NCI-H524 (cell line): ENCODE measurements at regions not wholly inside any gene's neighbourhood (a gene's known extent, or its start where the extent isn't known, plus 50 kb on each side); places are given as distances from the start of the nearest gene placed in this dataset.

ENCODE experiments used
- DNase-seq, 2 experiments: peaks; one replicate each; lab custom pipeline; 2025; lab: John Stamatoyannopoulos, UW

GRCh38 chr22:34434371-34434770 is 514.1 kb upstream of the LARGE1 start:
- no peak for DNase-seq

- no peak for DNase-seq
These were observed 516.9 kb upstream of the LARGE1 start for GRCh38 chr22:34437140-34437539.

DNA sequence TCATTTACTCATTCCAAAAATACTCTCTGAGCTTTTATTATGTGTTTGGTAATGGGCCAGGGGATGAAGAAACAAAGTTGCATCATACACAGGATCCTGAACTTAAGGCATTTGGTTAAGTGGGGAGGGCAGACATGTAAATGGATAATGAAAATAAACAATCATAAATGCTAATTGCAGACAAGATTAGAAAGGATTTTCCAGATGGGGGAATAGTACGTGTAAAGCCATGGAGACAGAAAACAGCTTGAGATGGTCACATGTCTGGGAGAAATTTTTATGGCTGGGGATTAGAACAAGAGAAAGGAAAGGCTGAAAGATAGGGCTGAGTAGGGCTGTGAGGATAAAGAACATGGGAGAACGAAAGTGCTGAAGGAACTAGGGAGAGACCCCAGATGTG is 534.3 kb upstream of the LARGE1 start:
- DNase-seq, result peak; percentile 44 to 83

DNA sequence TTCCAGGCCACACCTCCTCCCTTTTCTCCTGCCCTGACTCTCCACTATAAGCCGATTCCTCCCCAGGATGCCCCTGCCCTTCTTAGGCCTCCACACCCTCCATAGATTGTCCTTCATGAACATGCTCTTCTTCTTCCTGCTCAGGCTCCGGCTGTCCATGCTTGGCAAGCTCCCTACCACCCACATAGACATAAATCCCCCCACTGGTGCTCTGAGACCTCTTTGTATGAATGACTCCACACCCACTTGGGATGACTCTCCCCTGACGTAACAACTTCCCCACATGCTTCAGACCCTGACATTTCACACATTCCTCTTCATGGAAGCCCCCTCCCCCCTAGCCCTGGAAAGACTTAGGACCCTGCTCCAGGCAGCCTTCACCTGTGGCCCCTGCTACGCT is 542.5 kb upstream of the LARGE1 start:
- DNase-seq, result no peak

DNA sequence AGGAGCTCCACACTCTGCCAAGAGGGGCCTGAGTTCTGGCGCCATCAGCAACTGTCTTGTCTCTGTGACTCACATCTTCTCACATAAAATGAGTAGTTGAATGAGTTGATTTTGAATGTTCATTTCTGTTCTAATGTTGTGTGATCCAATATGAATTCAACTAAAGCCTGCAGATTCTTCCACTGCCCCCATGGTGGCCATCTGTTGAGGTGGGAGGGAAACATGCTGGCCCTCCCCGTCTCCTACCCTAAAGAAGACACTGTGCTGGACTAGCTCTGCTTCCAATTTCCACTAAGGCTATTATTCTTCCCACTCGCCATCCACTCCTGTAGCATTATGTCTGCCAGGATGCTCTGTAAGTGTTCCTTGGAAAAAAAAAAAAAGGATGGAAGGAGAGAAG is 555.6 kb upstream of the LARGE1 start:
- DNase-seq, result no peak

- DNase-seq, result no peak
These were observed 556.5 kb upstream of the LARGE1 start for GRCh38 chr22:34476762-34477161.

DNA sequence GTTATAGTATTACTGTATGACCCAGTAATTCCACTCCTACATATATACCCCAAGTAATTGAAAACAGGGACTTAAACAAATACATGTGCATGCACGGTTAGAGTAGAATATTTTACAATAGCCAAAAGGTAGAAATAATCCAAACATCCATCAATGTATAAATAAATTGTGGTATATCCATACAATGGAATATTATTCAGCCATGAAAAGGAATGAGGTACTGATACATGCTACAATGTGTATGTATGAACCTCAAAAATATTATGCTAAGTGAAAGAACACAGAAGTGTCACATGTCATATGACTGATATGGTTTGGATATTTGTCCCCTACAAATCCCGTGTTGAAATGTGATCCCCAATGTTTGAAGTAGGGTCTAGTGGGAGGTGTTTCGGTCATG is 560.8 kb upstream of the LARGE1 start:
- DNase-seq, result no peak

DNA sequence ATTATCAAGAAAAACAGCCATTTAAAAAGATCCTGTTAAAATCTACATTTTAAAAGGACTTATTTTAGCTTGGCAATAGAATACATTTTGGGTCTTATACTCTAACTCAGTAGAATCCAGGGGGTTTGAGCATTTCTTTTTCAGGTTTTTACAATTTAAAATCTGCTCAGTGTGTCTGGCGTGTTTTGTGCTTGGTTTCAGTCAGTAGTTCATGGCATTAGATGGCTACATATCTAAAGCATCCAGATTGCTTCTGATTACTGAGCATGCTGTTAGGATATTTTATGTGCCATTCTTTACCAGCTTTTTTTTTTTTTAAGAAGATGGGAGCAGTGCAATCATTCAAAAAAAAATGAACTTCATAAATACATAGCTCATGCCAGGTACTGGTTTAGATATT is 566.1 kb upstream of the LARGE1 start:
- DNase-seq, result no peak

DNA sequence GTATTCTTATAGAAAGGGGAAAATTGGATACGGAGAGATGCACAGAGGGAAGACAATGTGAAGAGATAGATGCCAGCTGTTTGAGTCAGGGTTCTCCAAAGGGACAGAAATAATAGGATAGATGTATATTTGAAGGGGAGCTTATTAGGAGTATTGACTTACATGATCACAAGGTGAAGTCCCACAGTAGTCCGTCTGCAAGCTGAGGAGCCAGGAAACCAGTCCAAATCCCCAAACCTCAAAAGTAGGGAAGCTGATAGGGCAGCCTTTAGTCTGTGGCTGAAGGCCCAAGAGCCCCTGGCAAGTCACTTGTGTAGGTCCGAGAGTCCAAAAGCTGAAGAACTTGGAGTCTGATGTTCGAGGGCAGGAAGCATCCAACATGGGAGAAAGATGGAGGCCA is 569.6 kb upstream of the LARGE1 start:
- DNase-seq, result no peak

- DNase-seq, result no peak
These were observed 570.6 kb upstream of the LARGE1 start for GRCh38 chr22:34490886-34491285.

GRCh38 chr22:34493486-34493885 is 572.5 kb upstream of the ISX start:
- no peak for DNase-seq

DNA sequence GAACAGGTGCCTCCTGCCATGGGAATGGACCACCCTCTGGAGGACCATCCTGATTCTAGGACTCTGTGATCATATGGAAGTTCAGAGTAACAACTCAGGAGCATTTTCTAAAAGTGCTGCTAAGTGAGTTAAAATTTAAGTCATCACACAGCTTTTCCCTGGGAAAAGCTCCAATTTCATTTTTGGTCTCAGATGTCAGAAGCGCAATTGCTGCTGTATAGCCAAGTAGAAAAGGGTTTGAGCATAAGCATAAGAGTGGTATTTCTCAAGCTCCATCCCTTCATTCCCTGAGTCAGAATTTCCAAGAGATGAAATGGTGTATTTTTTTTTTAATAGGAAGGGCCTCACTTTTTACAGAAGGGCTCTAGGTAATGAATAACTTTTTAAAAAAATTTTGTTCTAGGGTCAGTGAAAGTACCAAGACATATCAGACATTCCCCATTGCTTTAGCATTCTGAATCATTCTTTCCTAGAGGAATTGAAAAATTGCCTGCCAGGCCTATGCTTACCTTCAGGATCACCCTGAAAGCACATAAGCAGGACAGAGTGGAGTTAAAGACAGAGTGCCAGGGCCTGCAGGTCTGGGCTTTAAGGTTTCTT is 564.5 kb upstream of the ISX start:
- no peak for DNase-seq

GRCh38 chr22:34502821-34503220 is 563.1 kb upstream of the ISX start:
- no peak for DNase-seq

- DNase-seq, result no peak
These were observed 557.2 kb upstream of the ISX start for GRCh38 chr22:34508797-34509196.

DNA sequence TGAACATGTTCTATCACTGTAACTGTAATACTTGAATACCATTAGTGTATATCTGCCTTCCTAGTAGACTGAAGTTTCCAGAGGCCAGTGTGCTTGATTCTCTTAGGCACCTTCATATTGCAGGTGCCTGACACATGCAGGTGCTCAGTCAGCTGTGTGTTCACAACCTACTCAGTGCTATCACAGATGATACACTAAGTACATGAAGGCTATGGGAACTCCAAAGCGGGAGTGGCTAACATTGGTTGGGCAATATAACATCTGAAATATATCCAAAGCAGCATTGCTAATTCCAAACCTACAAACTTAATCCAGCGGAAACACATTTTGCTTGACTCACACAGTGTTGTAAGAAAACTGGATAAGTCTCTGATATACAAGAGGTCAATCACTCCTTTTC is 539.3 kb upstream of the ISX start:
- no peak for DNase-seq

- DNase-seq, result no peak
These were observed 531.9 kb upstream of the ISX start for GRCh38 chr22:34534101-34534500.

- no peak for DNase-seq
These were observed 498.6 kb upstream of the ISX start for GRCh38 chr22:34567367-34567766.

DNA sequence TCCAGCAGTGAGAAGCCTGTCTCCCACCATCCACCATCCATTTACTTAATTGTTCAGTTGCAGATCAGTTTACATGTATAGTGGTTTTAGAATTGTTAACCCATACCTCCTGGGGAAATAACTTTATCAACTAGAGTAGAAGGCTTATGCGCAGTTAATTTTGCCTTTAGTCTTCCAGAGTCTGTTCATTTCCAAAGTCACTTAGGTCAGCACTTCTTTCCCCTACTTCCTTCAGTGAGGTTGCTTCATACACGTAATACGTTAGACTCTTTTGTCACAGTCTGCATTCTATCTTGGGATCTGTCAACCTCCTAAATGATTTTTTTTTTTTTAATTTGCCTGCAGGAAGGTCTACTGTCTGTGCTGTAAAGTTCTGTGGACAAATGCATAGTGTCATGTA is 495.6 kb upstream of the ISX start:
- no peak for DNase-seq

DNA sequence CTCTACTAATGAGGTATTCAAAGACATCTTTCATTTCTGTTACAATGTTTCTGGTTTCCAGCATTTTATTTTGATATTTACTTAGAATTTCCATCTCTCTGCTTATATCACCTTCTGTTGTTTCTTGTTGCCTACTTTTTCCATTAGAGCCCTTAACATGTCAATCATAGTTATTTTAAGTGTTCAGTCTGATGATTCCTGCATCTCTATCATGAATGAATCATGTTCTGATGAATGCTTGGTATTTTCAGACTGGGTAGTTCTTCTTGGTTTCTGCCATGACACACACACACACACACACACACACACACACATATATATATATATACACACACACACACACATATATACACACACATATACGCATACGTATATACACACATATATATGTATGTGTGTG is 486.4 kb upstream of the ISX start:
- DNase-seq, result no peak

DNA sequence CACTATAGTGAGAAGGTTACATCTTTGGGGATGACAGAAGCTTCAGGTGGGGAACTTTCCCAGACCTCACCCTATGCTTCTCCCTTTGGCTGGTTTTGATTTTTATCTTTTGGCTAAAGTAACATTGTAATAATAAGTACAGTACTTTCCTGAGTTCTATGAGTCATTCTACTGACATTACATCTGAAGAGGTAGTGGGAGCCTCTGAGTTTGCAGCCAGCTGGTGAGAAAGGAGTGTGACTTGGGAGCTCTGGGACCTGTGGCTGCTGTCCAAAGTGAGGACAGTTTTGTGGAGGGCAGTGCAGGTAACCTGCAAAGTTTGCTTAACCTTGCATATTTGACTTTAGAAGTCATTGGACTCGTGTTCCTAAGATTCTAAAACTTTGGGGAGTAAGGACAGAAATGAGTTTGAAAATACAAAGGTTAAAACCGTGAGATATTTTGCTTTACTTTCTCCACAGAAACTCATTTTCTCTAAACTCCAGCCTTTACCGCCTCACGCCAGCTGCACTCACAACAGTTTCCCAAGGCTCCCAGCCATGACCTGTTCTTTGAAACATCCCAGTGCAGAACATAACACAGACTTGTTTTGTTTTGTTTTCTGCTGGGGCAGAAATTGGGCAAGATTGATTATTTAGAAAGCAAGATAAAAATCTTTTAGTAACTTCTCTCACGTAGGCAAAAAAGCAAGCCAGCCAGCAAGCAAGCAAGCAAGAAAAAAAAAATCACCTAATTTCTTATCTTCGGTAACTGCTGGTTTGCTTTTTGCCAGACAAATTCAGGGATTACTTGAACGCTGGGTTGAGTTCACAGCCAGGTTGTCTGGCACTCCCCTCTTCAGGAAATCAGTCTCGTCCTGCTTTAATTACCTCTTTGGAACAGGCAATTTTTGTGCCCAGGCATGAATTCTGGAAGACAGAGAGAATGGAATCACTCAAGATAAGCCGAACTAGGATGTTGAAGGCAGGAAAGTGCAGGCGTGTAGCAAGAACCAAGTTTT is 478.3 kb upstream of the ISX start:
- DNase-seq, result no peak

DNA sequence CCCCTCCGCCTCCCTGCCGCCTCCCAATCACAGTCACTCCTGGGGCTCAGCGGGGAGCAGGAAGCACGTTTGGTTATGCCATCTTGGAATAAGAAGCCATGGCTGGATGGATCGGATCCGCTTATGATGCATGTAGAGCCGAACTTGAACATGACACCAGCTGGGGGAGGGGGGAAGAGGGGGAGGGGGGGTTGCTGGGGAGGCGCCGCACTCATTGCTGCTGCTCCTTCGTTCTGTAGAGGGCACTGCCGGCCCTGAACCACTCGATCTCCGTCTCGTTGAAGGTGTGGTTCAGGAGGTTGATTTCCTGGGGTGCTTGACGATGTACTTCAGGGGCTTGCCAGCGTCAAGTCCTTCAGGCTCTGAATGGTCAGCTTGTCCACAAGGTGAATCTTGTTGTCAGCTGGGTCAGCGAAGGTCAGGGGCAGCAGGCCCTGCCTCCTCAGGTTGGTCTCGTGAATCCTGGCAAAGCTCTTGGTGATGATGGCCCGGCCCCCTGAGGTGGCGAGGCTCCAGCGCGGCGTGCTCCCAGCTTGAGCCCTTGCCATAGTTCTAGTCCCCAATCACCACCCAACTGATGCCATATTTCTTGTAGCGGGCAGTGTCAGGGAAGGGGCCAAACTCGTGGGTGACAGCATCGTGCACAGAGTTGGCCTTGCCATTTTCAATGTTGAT is 476.9 kb upstream of the ISX start:
- no peak for DNase-seq

- DNase-seq, result no peak
These were observed 473.7 kb upstream of the ISX start for GRCh38 chr22:34592123-34592740.

DNA sequence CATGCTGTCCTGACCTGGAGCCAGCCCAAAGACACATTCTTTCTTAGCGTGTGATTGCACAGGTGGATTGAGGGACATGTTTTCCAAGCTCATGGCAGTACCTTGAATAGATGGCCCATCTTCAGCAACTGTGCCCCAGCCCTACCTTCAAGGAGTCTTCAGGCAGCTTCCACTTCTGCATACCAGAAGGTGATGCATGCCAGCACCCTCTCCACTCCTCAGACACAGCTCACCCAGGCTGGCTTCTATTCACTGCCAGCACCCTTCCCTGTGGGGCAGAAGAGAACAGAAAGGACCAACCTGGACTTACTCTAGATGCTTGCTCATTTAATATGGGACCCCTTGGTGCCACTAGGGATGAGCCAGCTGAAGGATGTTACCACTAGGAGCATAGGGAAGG is 466.4 kb upstream of the ISX start:
- DNase-seq, result no peak
